Osteoblast (primary cell): ENCODE measurements at regions not wholly inside any gene's neighbourhood (a gene's known extent, or its start where the extent isn't known, plus 50 kb on each side); places are given as distances from the start of the nearest gene placed in this dataset.

Experiments
- DNase-seq: peaks from one replicate; pipeline ENCODE4 v3.0.0; 2011; ENCODE audit warnings: low spot score, mixed read lengths; ENCODE audit not compliant: insufficient read length; ENCODE audit errors: missing footprints
- H2AFZ ChIP-seq: 2 replicates; pipeline ENCODE4 v1.6.0; 2011; ENCODE audit warnings: mild to moderate bottlenecking, low read length
- H3K27ac ChIP-seq: 2 replicates; pipeline ENCODE4 v1.5.1; 2011; ENCODE audit warnings: mild to moderate bottlenecking, low read depth, low read length, moderate library complexity
- H3K27me3 ChIP-seq: 2 replicates; pipeline ENCODE4 v1.6.0; 2012; ENCODE audit warnings: mild to moderate bottlenecking, control low read depth, inconsistent platforms, low read length, moderate library complexity; ENCODE audit not compliant: insufficient read depth
- H3K36me3 ChIP-seq: 2 replicates; pipeline ENCODE4 v1.5.1; 2011; ENCODE audit warnings: mild to moderate bottlenecking, low read length, control low read depth, moderate library complexity; ENCODE audit not compliant: insufficient read depth
- H3K4me1 ChIP-seq: 2 replicates; pipeline ENCODE4 v1.5.1; 2011; ENCODE audit warnings: mild to moderate bottlenecking, low read length, control low read depth, moderate library complexity; ENCODE audit not compliant: insufficient read depth
- H3K4me2 ChIP-seq: 2 replicates; pipeline ENCODE4 v1.6.0; 2011; ENCODE audit warnings: mild to moderate bottlenecking, low read length; ENCODE audit not compliant: insufficient read depth
- H3K4me3 ChIP-seq: fragments of 200-600 bp; sonication (generic); 3 replicates; pipeline ENCODE4 v1.5.1; 2012; ENCODE audit warnings: mild to moderate bottlenecking, low read length, inconsistent platforms; ENCODE audit not compliant: insufficient read depth
- H3K79me2 ChIP-seq: 2 replicates; pipeline ENCODE4 v1.6.0; 2012; ENCODE audit warnings: mild to moderate bottlenecking, low read length, control low read depth, inconsistent platforms; ENCODE audit not compliant: insufficient read depth
- H3K9me3 ChIP-seq: 2 replicates; pipeline ENCODE4 v1.5.1; 2011; ENCODE audit warnings: low read depth, low read length, control low read depth
- H4K20me1 ChIP-seq: 2 replicates; pipeline ENCODE4 v1.6.0; 2012; ENCODE audit warnings: mild to moderate bottlenecking, low read length, control low read depth; ENCODE audit not compliant: insufficient read depth
- TF ChIP-seq, protein P1 (sequence below): IDR thresholded peaks from 2 replicates; pipeline ENCODE4 v1.5.1; 2011; ENCODE audit warnings: mild to moderate bottlenecking, low read depth, low read length, moderate library complexity; ENCODE audit errors: extremely low read depth

DNA sequence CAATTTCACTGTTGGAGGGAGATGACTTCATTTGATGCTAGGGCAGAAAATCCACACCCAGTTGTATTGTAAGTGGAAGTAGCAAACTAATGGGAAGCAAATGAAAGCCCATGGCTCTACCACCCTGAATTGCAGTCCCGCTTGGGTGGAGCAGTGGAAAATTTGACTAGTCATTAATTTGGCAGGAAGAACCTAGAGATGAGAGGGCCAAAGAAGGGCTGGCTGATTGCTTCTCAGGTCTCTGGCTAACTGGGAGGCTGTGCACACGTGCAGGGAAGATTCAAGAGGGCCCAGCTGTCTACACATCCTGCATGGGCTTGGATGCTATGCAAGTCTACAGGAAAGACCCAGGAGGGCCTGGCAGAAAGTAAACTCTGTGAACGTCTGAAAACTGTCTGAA, 466.2 kb downstream of the TFAP2A start:
- Histone ChIP-seq H4K20me1 (no peaks in the 10 kb centered on the region), H3K4me3 (no peak overlapping the region), H3K27ac (no peak overlapping the region), H3K4me2 (no peak overlapping the region), H2AFZ (no peak overlapping the region), H3K4me1 (no peaks in the 10 kb centered on the region), H3K9me3 (peaks cover 3% of the 10 kb centered on the region), H3K79me2 (no peaks in the 10 kb centered on the region), H3K27me3 (no peaks in the 10 kb centered on the region), H3K36me3 (no peaks in the 10 kb centered on the region)
- TF ChIP-seq, protein P1, sequence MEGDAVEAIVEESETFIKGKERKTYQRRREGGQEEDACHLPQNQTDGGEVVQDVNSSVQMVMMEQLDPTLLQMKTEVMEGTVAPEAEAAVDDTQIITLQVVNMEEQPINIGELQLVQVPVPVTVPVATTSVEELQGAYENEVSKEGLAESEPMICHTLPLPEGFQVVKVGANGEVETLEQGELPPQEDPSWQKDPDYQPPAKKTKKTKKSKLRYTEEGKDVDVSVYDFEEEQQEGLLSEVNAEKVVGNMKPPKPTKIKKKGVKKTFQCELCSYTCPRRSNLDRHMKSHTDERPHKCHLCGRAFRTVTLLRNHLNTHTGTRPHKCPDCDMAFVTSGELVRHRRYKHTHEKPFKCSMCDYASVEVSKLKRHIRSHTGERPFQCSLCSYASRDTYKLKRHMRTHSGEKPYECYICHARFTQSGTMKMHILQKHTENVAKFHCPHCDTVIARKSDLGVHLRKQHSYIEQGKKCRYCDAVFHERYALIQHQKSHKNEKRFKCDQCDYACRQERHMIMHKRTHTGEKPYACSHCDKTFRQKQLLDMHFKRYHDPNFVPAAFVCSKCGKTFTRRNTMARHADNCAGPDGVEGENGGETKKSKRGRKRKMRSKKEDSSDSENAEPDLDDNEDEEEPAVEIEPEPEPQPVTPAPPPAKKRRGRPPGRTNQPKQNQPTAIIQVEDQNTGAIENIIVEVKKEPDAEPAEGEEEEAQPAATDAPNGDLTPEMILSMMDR: no peak
- no peak for DNase-seq

DNA sequence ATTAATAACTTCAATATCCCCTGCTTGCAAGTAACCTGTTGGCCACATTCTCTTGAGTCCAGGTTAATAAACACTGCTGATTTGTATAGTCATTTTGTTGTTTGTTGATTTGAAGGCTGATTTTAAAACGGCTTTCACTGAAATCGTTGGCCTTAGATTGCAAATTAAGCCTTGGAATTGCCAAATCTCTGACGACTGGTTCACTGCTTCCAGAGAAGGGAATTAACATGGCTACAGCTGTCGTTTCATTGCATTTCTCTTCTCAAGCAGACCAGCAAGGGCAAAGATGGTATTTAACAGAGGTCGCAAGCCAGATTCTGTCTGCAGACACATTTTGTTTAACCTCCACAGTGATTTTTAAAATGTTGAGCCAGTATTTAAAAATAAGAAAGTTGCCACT, 470.9 kb downstream of the TFAP2A start:
- no peaks in the 10 kb centered on the region for H3K27me3 ChIP-seq
- no peaks in the 10 kb centered on the region for H3K4me1 ChIP-seq
- TF ChIP-seq, protein P1: no peak
- H2AFZ ChIP-seq: no peak overlapping the region
- DNase-seq: no peak
- no peaks in the 10 kb centered on the region for H4K20me1 ChIP-seq
- no peaks in the 10 kb centered on the region for H3K79me2 ChIP-seq
- no peaks in the 10 kb centered on the region for H3K36me3 ChIP-seq
- H3K4me3 ChIP-seq: no peak overlapping the region
- H3K4me2 ChIP-seq: no peak overlapping the region
- no peak overlapping the region for H3K27ac ChIP-seq
- H3K9me3 ChIP-seq: no peaks in the 10 kb centered on the region

DNA sequence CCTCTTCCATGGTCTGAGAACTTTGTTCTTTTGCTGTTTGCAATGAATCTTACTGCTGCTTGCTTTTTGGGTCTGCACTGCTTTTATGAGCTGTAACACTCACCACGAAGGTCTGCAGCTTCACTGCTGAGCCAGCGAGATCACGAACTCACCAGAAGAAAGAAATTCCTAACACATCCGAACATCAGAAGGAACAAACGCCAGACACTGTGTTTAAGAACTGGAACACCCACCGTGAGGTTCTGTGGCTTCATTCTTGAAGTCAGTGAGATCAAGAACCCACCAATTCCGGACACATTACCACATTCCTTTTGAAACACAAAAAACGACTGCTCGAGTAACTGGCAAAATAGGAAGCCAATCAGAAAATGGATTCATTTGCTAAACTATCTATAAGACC, 471.8 kb downstream of the TFAP2A start:
- Histone ChIP-seq H2AFZ (no peak overlapping the region), H4K20me1 (no peaks in the 10 kb centered on the region), H3K27ac (no peak overlapping the region), H3K4me3 (no peak overlapping the region), H3K4me2 (no peak overlapping the region), H3K36me3 (no peaks in the 10 kb centered on the region), H3K79me2 (no peaks in the 10 kb centered on the region), H3K4me1 (no peaks in the 10 kb centered on the region), H3K9me3 (no peaks in the 10 kb centered on the region), H3K27me3 (no peaks in the 10 kb centered on the region)
- no peak for DNase-seq
- TF ChIP-seq, protein P1: no peak

DNA sequence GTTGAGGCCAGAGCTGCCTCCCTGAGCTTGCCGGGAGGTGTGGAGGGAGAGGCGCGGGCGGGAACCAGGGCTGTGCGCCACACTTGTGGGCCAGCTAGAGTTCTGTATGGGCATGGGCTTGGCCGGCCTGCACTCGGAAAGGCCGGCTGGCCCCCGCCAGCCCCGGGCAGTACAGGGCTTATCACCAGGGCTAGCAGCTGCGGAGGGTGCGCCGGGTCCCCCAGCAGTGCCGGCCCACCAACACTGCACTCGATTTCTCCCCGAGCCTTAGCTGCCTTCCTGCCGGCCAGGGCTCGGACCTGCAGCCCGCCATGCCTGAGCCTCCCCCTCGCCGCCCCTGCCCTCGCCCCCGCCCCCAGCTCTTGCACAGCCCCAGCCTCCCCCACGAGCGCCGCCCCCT, 472.7 kb downstream of the TFAP2A start:
- H3K9me3 ChIP-seq: no peaks in the 10 kb centered on the region

More for the DNA sequence above, 472.7 kb downstream of the TFAP2A start:
- DNase-seq: no peak
- Histone ChIP-seq H4K20me1 (no peaks in the 10 kb centered on the region), H3K27ac (no peak overlapping the region), H2AFZ (no peak overlapping the region), H3K79me2 (no peaks in the 10 kb centered on the region), H3K27me3 (no peaks in the 10 kb centered on the region), H3K36me3 (no peaks in the 10 kb centered on the region), H3K4me3 (no peak overlapping the region), H3K4me1 (no peaks in the 10 kb centered on the region), H3K4me2 (no peak overlapping the region)
- TF ChIP-seq, protein P1: no peak
